Testis (tissue), 2 donors: ENCODE measurements at regions not wholly inside any gene's neighbourhood (a gene's known extent, or its start where the extent isn't known, plus 50 kb on each side); places are given as distances from the start of the nearest gene placed in this dataset.

Experiments
- CTCF ChIP-seq, 3 experiments: fragments of 450-650 bp in 2 of 3; fragments of 200-600 bp in 1 of 3; sonication (generic) in 1 of 3; IDR thresholded peaks; one replicate each; pipeline ENCODE4 v1.5.1; 2016 to 2019; ENCODE audit warnings: antibody characterized with exemption in 3 of 3, mild to moderate bottlenecking in 2 of 3, moderate library complexity in 1 of 3
- POLR2A ChIP-seq: fragments of 450-650 bp; IDR thresholded peaks from one replicate; pipeline ENCODE4 v1.6.1; 2017; ENCODE audit warnings: antibody characterized with exemption, mild to moderate bottlenecking, moderate library complexity

GRCh38 chr20:40080041-40080652, 608.9 kb downstream of the MAFB start:
- no peak for TF ChIP-seq POLR2A
- TF ChIP-seq CTCF (IDR thresholded peaks at IDR 0.05): no peak
